Endothelial cell of umbilical vein (primary cell): ENCODE measurements at regions not wholly inside any gene's neighbourhood (a gene's known extent, or its start where the extent isn't known, plus 50 kb on each side); places are given as distances from the start of the nearest gene placed in this dataset.

Source experiments
- BruUV-seq: library from RNA; stranded (reverse); fragments of 400-500 nt; replicated peaks from 2 replicates; lab custom pipeline; 2021; lab: Mats Ljungman, UMichigan
- CTCF ChIA-PET: fragments of 300-600, 350-600 bp; sonication (Branson Sonifier 250); formaldehyde crosslinking; loops from one replicate; lab custom pipeline; 2021; ENCODE audit warnings: antibody characterized with exemption, inconsistent platforms; lab: Charles Lee
- POLR2A ChIA-PET: fragments of 300-600, 350-600 bp; sonication (Branson Sonifier 250); formaldehyde crosslinking; loops from one replicate; lab custom pipeline; 2021; ENCODE audit warnings: antibody characterized with exemption, inconsistent platforms; lab: Charles Lee
- DNase-seq: peaks from one replicate; pipeline ENCODE4 v3.0.0-alpha.2; 2011; ENCODE audit warnings: low read depth, low spot score
- FAIRE-seq: peaks from 2 replicates; lab custom pipeline; 2011; peaks lifted over from hg19 to GRCh38; lab: Jason Lieb, UNC
- H2AFZ ChIP-seq: 2 replicates; pipeline ENCODE4 v1.6.0; 2012; ENCODE audit warnings: low read depth, low read length, control low read depth, inconsistent platforms
- H3K27ac ChIP-seq: 2 replicates; pipeline ENCODE4 v1.5.1; 2011; ENCODE audit warnings: low read depth, mild to moderate bottlenecking, control low read depth, low read length, moderate library complexity; ENCODE audit not compliant: insufficient read depth
- H3K27me3 ChIP-seq, 2 experiments: 2 replicates each; pipeline versions ENCODE4 v1.6.0 to v1.6.1; 2011; ENCODE audit warnings: low read length in 2 of 2, mixed read lengths in 1 of 2; ENCODE audit not compliant: control insufficient read depth in 2 of 2, insufficient read depth in 2 of 2
- H3K36me3 ChIP-seq, 2 experiments: 2 replicates in 1 of 2; 3 replicates in 1 of 2; pipeline ENCODE4 v1.5.1; 2011; ENCODE audit warnings: low read length in 2 of 2, mild to moderate bottlenecking in 1 of 2, moderate library complexity in 1 of 2; ENCODE audit not compliant: control insufficient read depth in 2 of 2, insufficient read depth in 2 of 2; ENCODE audit errors: extremely low read depth in 1 of 2
- H3K4me1 ChIP-seq: 3 replicates; pipeline ENCODE4 v1.5.1; 2011; ENCODE audit warnings: mild to moderate bottlenecking, low read length; ENCODE audit not compliant: control insufficient read depth, insufficient read depth; ENCODE audit errors: extremely low read depth
- H3K4me2 ChIP-seq: 2 replicates; pipeline ENCODE4 v1.6.1; 2011; ENCODE audit warnings: low read length, control low read depth, mixed read lengths; ENCODE audit not compliant: insufficient read depth
- H3K4me3 ChIP-seq, 3 experiments: fragments of 200-600 bp in 1 of 3; sonication (generic), shearing (Covaris generic) in 1 of 3; replicated peaks in 1 of 3; 2 replicates each; pipeline ENCODE4 v1.5.1; 2011 to 2016; ENCODE audit warnings: control low read depth in 3 of 3, low read length in 3 of 3, mild to moderate bottlenecking in 2 of 3, inconsistent platforms in 1 of 3, low read depth in 1 of 3, moderate library complexity in 1 of 3; ENCODE audit not compliant: insufficient read depth in 1 of 3
- H3K79me2 ChIP-seq: 2 replicates; pipeline ENCODE4 v1.6.0; 2012; ENCODE audit warnings: low read length, inconsistent platforms; ENCODE audit not compliant: control insufficient read depth, insufficient read depth
- H3K9ac ChIP-seq: replicated peaks from 2 replicates; pipeline ENCODE3; 2011; ENCODE audit warnings: low read length, control low read depth; ENCODE audit not compliant: insufficient read depth; ENCODE audit errors: extremely low read depth
- H3K9me1 ChIP-seq: replicated peaks from 3 replicates; pipeline ENCODE4 v1.6.0; 2011; ENCODE audit warnings: mild to moderate bottlenecking, low read length; ENCODE audit not compliant: control insufficient read depth, insufficient read depth; ENCODE audit errors: extremely low read depth
- H3K9me3 ChIP-seq: replicated peaks from 2 replicates; pipeline ENCODE4 v1.5.1; 2012; ENCODE audit warnings: low read length, inconsistent platforms; ENCODE audit not compliant: control insufficient read depth, insufficient read depth
- H4K20me1 ChIP-seq: replicated peaks from 2 replicates; pipeline ENCODE3; 2011; ENCODE audit warnings: mild to moderate bottlenecking, low read length; ENCODE audit not compliant: control insufficient read depth, insufficient read depth; ENCODE audit errors: extremely low read depth
- CTCF ChIP-seq, 2 donors: IDR thresholded peaks; 1 replicate in 1 of 2; 2 replicates in 1 of 2; pipeline ENCODE4 v1.5.1; 2011; ENCODE audit warnings: low read length in 2 of 2, mild to moderate bottlenecking in 2 of 2, moderate library complexity in 2 of 2, control low read depth in 1 of 2, inconsistent platforms in 1 of 2, low read depth in 1 of 2; ENCODE audit not compliant: insufficient read depth in 1 of 2; ENCODE audit errors: extremely low read depth in 1 of 2
- EZH2 ChIP-seq: IDR thresholded peaks from 2 replicates; pipeline ENCODE4 v1.6.1; 2012; ENCODE audit warnings: borderline replicate concordance, low read depth, mild to moderate bottlenecking, moderate library complexity, low read length, inconsistent platforms; ENCODE audit not compliant: severe bottlenecking
- GATA2 ChIP-seq: IDR thresholded peaks from 2 replicates; pipeline ENCODE4 v1.7.0; 2011; ENCODE audit warnings: low read depth, mild to moderate bottlenecking, moderate library complexity, mixed read lengths, low read length; ENCODE audit not compliant: insufficient read length, insufficient read depth
- MYC ChIP-seq: IDR thresholded peaks from one replicate; pipeline ENCODE4 v1.6.1; 2011; ENCODE audit warnings: mild to moderate bottlenecking, low read depth, low read length
- POLR2A ChIP-seq: IDR thresholded peaks from 2 replicates; pipeline ENCODE4 v1.6.1; 2012; ENCODE audit warnings: low read depth, mild to moderate bottlenecking, control low read depth, low read length
- dilution Hi-C: fragments of 300-500 bp; cut with MboI; formaldehyde crosslinking; loops from one replicate; pipeline ENCODE4 v1.15.0; 2019; ENCODE audit warnings: low sequenced_read_pairs; ENCODE audit not compliant: extremely low pct_ligation_motif_present
- intact Hi-C: fragments of 100-400 bp; cut with micrococcal nuclease; formaldehyde crosslinking; loops from one replicate; pipeline ENCODE4 v1.10.0; 2022

GRCh38 chr1:25019337-25020172, 89.5 kb upstream of the RUNX3 start:
- FAIRE-seq: no peak

More at GRCh38 chr1:25019337-25020172, 89.5 kb upstream of the RUNX3 start:
- ChIA-PET CTCF (no interaction called here), POLR2A (no interaction called here)
- H3K9me3 ChIP-seq: no peaks in the 10 kb centered on the region
- no peak overlapping the region for H3K4me3 ChIP-seq
- H3K9me1 ChIP-seq: no peaks in the 10 kb centered on the region
- DNase-seq: no peak
- TF ChIP-seq GATA2 (no peak), MYC (no peak), CTCF (IDR thresholded peaks at IDR 0.05; ENCODE audit: extremely low read depth in 1 of 2, insufficient read depth in 1 of 2, low read depth in 1 of 2, low read length in 2 of 2) (no peak), POLR2A (no peak), EZH2 (no peak)
- no peak overlapping the region for H3K27ac ChIP-seq
- no peaks in the 10 kb centered on the region for H3K79me2 ChIP-seq
- BruUV-seq: no TSS peak
- H3K27me3 ChIP-seq: no peaks in the 10 kb centered on the region
- H4K20me1 ChIP-seq: no peaks in the 10 kb centered on the region
- no peak overlapping the region for H3K4me2 ChIP-seq
- intact Hi-C loops (no loop called here), dilution Hi-C loops (no loop called here)
- H2AFZ ChIP-seq: no peak overlapping the region
- H3K36me3 ChIP-seq: no peaks in the 10 kb centered on the region
- H3K9ac ChIP-seq: no peak overlapping the region
- no peaks in the 10 kb centered on the region for H3K4me1 ChIP-seq
